NCI-H187 treated with DMSO at 0.1 percent for 48 hours (cell line): ENCODE measurements at regions not wholly inside any gene's neighbourhood (a gene's known extent, or its start where the extent isn't known, plus 50 kb on each side); places are given as distances from the start of the nearest gene placed in this dataset.

Source experiments
- DNase-seq: peaks from one replicate; lab custom pipeline; 2025; lab: John Stamatoyannopoulos, UW

DNA sequence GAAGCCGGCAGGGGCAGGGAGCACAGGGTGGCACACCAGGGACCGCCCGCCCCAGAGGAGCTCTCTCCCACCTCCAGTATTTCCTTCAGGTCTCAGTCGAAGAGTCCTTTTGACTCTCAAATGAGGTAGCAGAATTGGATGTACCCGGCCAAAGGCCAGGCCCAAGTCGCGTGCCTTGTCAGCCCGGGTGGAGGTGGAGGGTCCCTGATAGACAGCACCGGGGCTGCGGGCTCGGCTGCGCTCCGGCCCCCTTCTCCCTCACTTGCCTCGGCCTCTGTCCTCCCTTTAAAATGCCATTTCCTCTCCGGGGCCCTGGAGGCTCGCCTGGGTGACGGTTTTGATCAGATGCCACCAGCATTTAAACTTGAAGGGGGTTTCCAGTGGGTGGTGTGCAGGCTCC, 198.9 kb upstream of the SOX11 start:
- DNase-seq, result no peak

GRCh38 chr2:5494212-5494611, 198.0 kb upstream of the SOX11 start:
- no peak for DNase-seq

DNA sequence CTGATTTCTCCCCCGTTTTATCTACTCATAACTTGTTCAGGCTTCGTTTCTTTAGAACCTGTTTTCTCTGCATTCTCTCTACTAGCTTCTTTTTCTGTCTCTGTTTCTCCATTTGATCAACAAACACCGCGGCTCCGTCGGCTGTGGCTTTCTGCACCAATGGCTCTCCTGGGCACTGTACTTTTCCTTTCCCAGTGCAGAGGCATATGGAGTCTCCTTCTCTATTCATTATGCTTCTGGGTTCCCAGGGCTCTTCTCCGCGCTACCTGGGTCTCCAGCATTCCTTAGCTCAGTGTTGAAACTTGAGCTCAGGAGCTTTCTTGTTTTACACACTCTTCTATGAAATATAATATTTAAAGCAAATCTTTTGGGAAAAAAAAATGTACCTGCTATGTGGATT, 196.6 kb upstream of the SOX11 start:
- no peak for DNase-seq

DNA sequence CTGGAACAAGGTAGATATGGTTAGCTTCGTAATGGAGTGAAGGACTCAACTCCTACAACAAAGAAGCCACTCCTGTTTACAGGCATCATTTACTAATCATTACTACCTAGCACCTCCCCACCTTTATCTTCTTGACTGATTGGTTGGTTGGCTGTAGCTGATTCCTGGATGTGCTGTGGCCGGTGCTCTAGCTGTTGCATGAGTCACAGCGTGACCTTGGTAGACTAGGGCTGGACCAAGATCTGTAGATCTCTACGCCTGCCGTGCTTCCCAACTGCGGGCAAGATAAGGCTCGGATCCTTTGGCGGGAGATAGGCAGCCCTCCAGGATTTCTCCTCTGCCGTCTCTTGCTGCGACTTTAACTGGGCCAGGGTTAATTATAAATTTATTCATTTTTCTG, 194.3 kb upstream of the SOX11 start:
- DNase-seq, result no peak

GRCh38 chr2:5501807-5502206, 190.4 kb upstream of the SOX11 start:
- DNase-seq, result no peak

GRCh38 chr2:5502385-5502784, 189.8 kb upstream of the SOX11 start:
- no peak for DNase-seq

DNA sequence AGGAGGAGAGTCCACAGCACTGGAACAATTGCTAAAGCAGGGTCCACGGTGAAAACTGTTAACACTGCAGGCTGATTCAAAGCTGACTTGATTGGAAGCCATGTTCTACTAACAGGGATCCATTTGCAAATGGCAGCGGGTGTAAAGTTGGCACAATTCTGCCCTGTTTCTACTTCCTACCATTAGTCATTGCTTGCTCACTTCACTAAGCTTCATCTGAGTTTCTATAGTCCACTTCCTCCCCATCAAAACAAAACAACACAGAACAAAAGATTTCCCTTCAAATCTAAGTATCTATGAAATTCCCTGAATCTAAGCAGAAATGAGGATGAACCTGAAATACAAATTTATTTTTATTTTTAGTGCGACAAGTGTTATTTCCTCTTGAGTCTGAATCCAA, 187.4 kb upstream of the SOX11 start:
- DNase-seq, result no peak

DNA sequence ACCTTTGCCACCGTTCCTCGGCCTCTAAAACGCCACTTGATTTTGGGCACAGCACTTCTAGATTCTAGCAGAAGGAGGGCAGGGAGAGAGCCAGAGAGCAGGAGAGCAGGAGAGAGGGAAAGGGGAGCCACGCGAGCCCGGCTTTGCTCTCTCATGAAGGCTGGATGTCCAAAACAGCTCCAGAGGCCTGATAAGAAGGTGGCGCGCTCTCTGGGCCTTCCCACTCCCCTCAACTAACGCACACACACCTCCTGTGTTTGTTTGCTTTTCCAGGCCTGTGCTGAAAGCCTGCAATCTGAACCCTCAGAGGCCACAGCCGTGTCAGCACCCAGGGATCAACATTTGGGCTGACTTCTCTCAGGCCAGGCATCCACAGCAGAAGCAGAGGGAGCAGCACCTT, 184.8 kb upstream of the SOX11 start:
- no peak for DNase-seq

GRCh38 chr2:5509362-5509761, 182.8 kb upstream of the SOX11 start:
- no peak for DNase-seq

DNA sequence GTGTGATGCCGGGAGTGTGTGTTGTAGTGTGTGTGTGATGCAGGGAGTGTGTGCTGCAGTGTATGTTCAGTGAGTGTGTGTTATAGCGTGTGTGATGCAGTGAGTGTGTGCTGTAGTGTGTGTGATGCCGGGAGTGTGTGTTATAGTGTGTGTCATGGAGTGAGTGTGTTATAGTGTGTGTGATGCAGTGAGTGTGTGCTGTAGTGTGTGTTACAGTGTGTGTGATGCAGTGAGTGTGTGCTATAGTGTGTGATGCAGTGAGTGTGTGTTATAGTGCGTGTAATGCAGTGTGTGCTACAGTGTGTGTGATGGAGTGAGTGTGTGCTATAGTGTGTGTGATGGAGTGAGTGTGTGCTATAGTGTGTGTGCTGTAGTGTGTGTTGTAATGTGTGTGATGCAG, 182.1 kb upstream of the SOX11 start:
- no peak for DNase-seq

- DNase-seq, result no peak
These were observed 176.5 kb upstream of the SOX11 start for GRCh38 chr2:5515693-5516092.

DNA sequence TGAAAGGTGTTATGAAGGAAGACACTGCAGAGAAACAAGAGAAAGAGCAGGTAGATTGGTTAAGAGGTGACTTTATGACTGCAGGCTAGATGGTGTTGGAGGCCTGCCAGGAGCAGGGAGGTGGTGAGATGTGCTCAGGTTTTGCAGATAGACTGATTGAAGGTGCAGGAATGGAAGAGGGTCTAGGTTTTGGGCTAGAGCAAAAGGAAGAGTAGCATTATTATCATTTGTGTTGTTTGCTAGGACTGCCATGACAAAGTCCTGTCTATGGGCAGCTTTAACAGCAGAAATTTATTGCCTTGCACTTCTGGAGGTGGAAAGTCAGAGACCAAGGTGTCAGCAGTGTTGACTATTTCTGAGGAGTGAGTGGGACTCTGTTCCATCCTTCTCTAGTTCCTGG, 172.9 kb upstream of the SOX11 start:
- DNase-seq, result no peak

DNA sequence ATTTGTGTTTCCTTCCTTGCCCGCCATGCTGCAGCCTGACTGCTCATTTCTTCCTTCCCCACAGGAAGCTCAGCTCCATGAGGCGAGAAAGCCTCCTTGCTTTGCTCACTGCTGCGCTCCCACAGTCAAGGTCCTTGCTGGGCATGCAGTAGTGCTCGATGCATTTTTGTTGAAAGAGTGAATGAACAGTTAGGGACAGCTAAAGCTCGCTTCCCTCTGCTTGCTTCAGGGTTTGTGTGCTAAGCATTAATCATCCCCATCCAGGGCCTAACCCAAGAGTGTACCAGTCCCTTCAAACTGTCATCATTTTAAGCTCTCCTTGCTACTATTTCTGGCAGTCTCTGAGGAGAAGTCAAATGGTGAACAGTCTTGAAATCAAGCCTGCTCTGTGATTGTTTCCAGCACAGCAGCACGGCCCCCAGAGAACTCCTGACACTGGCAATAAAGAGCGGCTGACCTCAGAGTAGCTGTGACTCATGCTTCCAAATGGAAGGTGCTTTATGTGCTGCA, 171.7 kb upstream of the SOX11 start:
- DNase-seq, result no peak

DNA sequence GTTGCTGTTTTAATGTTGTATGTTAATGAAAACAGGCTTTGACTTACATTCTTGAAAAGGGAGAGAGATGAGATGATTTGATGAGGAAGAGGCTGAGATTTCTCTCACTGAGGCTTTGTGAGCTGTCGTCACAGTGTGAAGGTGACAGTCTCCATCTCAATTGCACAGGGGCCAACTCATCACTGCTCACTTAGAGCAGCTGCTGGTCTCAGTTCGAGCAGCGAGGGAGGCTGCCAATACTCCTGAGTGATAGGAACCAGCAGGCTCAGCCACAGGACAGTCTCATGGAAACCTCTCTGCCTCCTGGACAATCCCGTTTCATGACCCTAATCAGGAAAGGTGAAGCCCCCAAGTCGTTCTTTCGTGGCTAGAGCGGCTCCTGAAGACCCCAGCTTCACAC, 170.7 kb upstream of the SOX11 start:
- no peak for DNase-seq

DNA sequence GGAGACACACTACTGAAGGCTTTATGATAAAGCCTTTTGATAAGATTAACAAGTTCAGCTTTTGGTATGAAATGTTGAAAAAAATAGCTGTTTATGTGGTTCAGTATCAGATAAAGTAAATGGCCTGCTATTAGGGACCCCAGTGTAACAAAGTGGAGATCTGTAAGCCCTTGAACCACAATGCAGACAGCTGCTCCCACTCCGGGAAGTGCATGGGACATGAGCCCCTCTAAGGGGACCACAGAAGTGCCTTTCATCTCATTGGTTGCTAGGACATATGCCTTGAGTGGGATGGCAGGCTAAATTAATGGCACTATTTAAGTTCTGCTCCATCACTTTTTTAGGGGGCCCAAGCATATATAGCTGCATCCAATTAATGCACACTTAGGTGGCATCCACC, 167.6 kb upstream of the SOX11 start:
- DNase-seq, result no peak

GRCh38 chr2:5528706-5529105, 163.5 kb upstream of the SOX11 start:
- DNase-seq, result no peak

GRCh38 chr2:5530011-5530696, 162.0 kb upstream of the SOX11 start:
- no peak for DNase-seq

DNA sequence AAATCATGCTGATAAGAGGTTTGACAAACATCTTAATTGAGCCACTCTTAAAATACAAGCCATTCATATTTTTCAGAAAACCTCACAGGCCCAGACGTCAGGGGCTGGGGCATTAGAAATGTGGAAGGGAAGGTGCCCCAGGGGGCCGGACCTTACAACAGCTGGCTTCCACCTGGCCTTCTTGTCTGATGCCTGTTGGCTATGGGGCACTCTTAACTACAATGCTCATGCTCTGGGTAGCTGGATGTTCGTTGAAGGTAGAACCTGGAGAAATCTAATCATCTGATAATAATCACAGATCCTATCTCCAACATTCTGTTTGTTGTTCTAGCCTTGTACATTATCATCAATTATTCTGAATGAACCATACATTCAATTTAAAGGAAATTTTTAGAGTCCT, 156.9 kb upstream of the SOX11 start:
- DNase-seq, result no peak

- no peak for DNase-seq
These were observed 154.9 kb upstream of the SOX11 start for GRCh38 chr2:5537180-5537688.

- no peak for DNase-seq
These were observed 153.9 kb upstream of the SOX11 start for GRCh38 chr2:5538313-5538712.

GRCh38 chr2:5538772-5539171, 153.4 kb upstream of the SOX11 start:
- DNase-seq, result no peak

GRCh38 chr2:5539282-5540165, 152.7 kb upstream of the SOX11 start:
- no peak for DNase-seq

DNA sequence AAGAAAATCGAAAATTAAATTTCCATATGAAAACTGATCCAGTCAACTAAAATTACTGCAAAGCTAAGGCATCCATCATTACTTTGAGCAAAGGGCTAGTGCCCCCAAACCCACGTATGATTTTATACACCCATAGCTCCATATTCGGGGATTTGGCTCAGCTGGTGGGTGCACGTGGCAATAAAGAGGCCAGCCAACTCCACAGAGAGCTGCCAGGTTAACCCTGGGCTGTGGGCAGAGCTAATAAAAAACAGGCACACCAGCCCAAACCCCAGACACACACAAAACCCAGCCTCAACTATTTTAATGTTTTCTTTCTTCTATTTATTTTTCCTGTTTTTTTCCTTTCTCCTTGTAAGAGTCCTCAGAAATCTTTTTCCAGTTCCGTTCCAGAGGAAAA, 151.3 kb upstream of the SOX11 start:
- no peak for DNase-seq
